Endothelial cell of umbilical vein (primary cell): ENCODE measurements at regions not wholly inside any gene's neighbourhood (a gene's known extent, or its start where the extent isn't known, plus 50 kb on each side); places are given as distances from the start of the nearest gene placed in this dataset.

ENCODE experiments used
- BruUV-seq: library from RNA; stranded (reverse); fragments of 400-500 nt; replicated peaks from 2 replicates; lab custom pipeline; 2021; lab: Mats Ljungman, UMichigan
- CTCF ChIA-PET: fragments of 300-600, 350-600 bp; sonication (Branson Sonifier 250); formaldehyde crosslinking; loops from one replicate; lab custom pipeline; 2021; ENCODE audit warnings: antibody characterized with exemption, inconsistent platforms; lab: Charles Lee
- POLR2A ChIA-PET: fragments of 300-600, 350-600 bp; sonication (Branson Sonifier 250); formaldehyde crosslinking; loops from one replicate; lab custom pipeline; 2021; ENCODE audit warnings: antibody characterized with exemption, inconsistent platforms; lab: Charles Lee
- DNase-seq: peaks from one replicate; pipeline ENCODE4 v3.0.0-alpha.2; 2011; ENCODE audit warnings: low read depth, low spot score
- FAIRE-seq: peaks from 2 replicates; lab custom pipeline; 2011; peaks lifted over from hg19 to GRCh38; lab: Jason Lieb, UNC
- H2AFZ ChIP-seq: 2 replicates; pipeline ENCODE4 v1.6.0; 2012; ENCODE audit warnings: low read depth, low read length, control low read depth, inconsistent platforms
- H3K27ac ChIP-seq: 2 replicates; pipeline ENCODE4 v1.5.1; 2011; ENCODE audit warnings: low read depth, mild to moderate bottlenecking, control low read depth, low read length, moderate library complexity; ENCODE audit not compliant: insufficient read depth
- H3K27me3 ChIP-seq, 2 experiments: 2 replicates each; pipeline versions ENCODE4 v1.6.0 to v1.6.1; 2011; ENCODE audit warnings: low read length in 2 of 2, mixed read lengths in 1 of 2; ENCODE audit not compliant: control insufficient read depth in 2 of 2, insufficient read depth in 2 of 2
- H3K36me3 ChIP-seq, 2 experiments: 2 replicates in 1 of 2; 3 replicates in 1 of 2; pipeline ENCODE4 v1.5.1; 2011; ENCODE audit warnings: low read length in 2 of 2, mild to moderate bottlenecking in 1 of 2, moderate library complexity in 1 of 2; ENCODE audit not compliant: control insufficient read depth in 2 of 2, insufficient read depth in 2 of 2; ENCODE audit errors: extremely low read depth in 1 of 2
- H3K4me1 ChIP-seq: 3 replicates; pipeline ENCODE4 v1.5.1; 2011; ENCODE audit warnings: mild to moderate bottlenecking, low read length; ENCODE audit not compliant: control insufficient read depth, insufficient read depth; ENCODE audit errors: extremely low read depth
- H3K4me2 ChIP-seq: 2 replicates; pipeline ENCODE4 v1.6.1; 2011; ENCODE audit warnings: low read length, control low read depth, mixed read lengths; ENCODE audit not compliant: insufficient read depth
- H3K4me3 ChIP-seq, 3 experiments: fragments of 200-600 bp in 1 of 3; sonication (generic), shearing (Covaris generic) in 1 of 3; replicated peaks in 1 of 3; 2 replicates each; pipeline ENCODE4 v1.5.1; 2011 to 2016; ENCODE audit warnings: control low read depth in 3 of 3, low read length in 3 of 3, mild to moderate bottlenecking in 2 of 3, inconsistent platforms in 1 of 3, low read depth in 1 of 3, moderate library complexity in 1 of 3; ENCODE audit not compliant: insufficient read depth in 1 of 3
- H3K79me2 ChIP-seq: 2 replicates; pipeline ENCODE4 v1.6.0; 2012; ENCODE audit warnings: low read length, inconsistent platforms; ENCODE audit not compliant: control insufficient read depth, insufficient read depth
- H3K9ac ChIP-seq: replicated peaks from 2 replicates; pipeline ENCODE3; 2011; ENCODE audit warnings: low read length, control low read depth; ENCODE audit not compliant: insufficient read depth; ENCODE audit errors: extremely low read depth
- H3K9me1 ChIP-seq: replicated peaks from 3 replicates; pipeline ENCODE4 v1.6.0; 2011; ENCODE audit warnings: mild to moderate bottlenecking, low read length; ENCODE audit not compliant: control insufficient read depth, insufficient read depth; ENCODE audit errors: extremely low read depth
- H3K9me3 ChIP-seq: replicated peaks from 2 replicates; pipeline ENCODE4 v1.5.1; 2012; ENCODE audit warnings: low read length, inconsistent platforms; ENCODE audit not compliant: control insufficient read depth, insufficient read depth
- H4K20me1 ChIP-seq: replicated peaks from 2 replicates; pipeline ENCODE3; 2011; ENCODE audit warnings: mild to moderate bottlenecking, low read length; ENCODE audit not compliant: control insufficient read depth, insufficient read depth; ENCODE audit errors: extremely low read depth
- EZH2 ChIP-seq: IDR thresholded peaks from 2 replicates; pipeline ENCODE4 v1.6.1; 2012; ENCODE audit warnings: borderline replicate concordance, low read depth, mild to moderate bottlenecking, moderate library complexity, low read length, inconsistent platforms; ENCODE audit not compliant: severe bottlenecking
- FOS ChIP-seq: IDR thresholded peaks from 2 replicates; pipeline ENCODE4 v1.6.1; 2011; ENCODE audit warnings: mild to moderate bottlenecking, low read length, moderate library complexity, borderline replicate concordance; ENCODE audit not compliant: insufficient read depth
- GATA2 ChIP-seq: IDR thresholded peaks from 2 replicates; pipeline ENCODE4 v1.7.0; 2011; ENCODE audit warnings: low read depth, mild to moderate bottlenecking, moderate library complexity, mixed read lengths, low read length; ENCODE audit not compliant: insufficient read length, insufficient read depth
- JUN ChIP-seq: IDR thresholded peaks from 2 replicates; pipeline ENCODE4 v1.6.1; 2011; ENCODE audit warnings: borderline replicate concordance, low read depth; ENCODE audit not compliant: insufficient read length, insufficient read depth
- MAX ChIP-seq: IDR thresholded peaks from 2 replicates; pipeline ENCODE4 v1.6.1; 2011; ENCODE audit not compliant: insufficient read depth, insufficient read length
- MYC ChIP-seq: IDR thresholded peaks from one replicate; pipeline ENCODE4 v1.6.1; 2011; ENCODE audit warnings: mild to moderate bottlenecking, low read depth, low read length
- POLR2A ChIP-seq: IDR thresholded peaks from 2 replicates; pipeline ENCODE4 v1.6.1; 2012; ENCODE audit warnings: low read depth, mild to moderate bottlenecking, control low read depth, low read length
- POLR2AphosphoS5 ChIP-seq: IDR thresholded peaks from 2 replicates; pipeline ENCODE4 v1.6.1; 2012; ENCODE audit warnings: low read depth, mild to moderate bottlenecking, control low read depth, low read length, moderate library complexity; ENCODE audit not compliant: insufficient read depth
- dilution Hi-C: fragments of 300-500 bp; cut with MboI; formaldehyde crosslinking; loops from one replicate; pipeline ENCODE4 v1.15.0; 2019; ENCODE audit warnings: low sequenced_read_pairs; ENCODE audit not compliant: extremely low pct_ligation_motif_present
- intact Hi-C: fragments of 100-400 bp; cut with micrococcal nuclease; formaldehyde crosslinking; loops from one replicate; pipeline ENCODE4 v1.10.0; 2022
- TF ChIP-seq, protein P1 (sequence below), 2 donors: IDR thresholded peaks; 1 replicate in 1 of 2; 2 replicates in 1 of 2; pipeline ENCODE4 v1.5.1; 2011; ENCODE audit warnings: low read length in 2 of 2, mild to moderate bottlenecking in 2 of 2, moderate library complexity in 2 of 2, control low read depth in 1 of 2, inconsistent platforms in 1 of 2, low read depth in 1 of 2; ENCODE audit not compliant: insufficient read depth in 1 of 2; ENCODE audit errors: extremely low read depth in 1 of 2

- no peak overlapping the region for H3K4me2 ChIP-seq
- H3K9ac ChIP-seq = no peak overlapping the region
- FAIRE-seq (no peak), DNase-seq (no peak)
- no peak overlapping the region for H2AFZ ChIP-seq
- no peaks in the 10 kb centered on the region for H3K4me1 ChIP-seq
- H3K79me2 ChIP-seq = no peaks in the 10 kb centered on the region
- TF ChIP-seq POLR2A (no peak), EZH2 (no peak), MYC (no peak), GATA2 (no peak), JUN (no peak), FOS (no peak), POLR2AphosphoS5 (no peak), MAX (no peak)
- TF ChIP-seq, protein P1, sequence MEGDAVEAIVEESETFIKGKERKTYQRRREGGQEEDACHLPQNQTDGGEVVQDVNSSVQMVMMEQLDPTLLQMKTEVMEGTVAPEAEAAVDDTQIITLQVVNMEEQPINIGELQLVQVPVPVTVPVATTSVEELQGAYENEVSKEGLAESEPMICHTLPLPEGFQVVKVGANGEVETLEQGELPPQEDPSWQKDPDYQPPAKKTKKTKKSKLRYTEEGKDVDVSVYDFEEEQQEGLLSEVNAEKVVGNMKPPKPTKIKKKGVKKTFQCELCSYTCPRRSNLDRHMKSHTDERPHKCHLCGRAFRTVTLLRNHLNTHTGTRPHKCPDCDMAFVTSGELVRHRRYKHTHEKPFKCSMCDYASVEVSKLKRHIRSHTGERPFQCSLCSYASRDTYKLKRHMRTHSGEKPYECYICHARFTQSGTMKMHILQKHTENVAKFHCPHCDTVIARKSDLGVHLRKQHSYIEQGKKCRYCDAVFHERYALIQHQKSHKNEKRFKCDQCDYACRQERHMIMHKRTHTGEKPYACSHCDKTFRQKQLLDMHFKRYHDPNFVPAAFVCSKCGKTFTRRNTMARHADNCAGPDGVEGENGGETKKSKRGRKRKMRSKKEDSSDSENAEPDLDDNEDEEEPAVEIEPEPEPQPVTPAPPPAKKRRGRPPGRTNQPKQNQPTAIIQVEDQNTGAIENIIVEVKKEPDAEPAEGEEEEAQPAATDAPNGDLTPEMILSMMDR (IDR thresholded peaks at IDR 0.05; ENCODE audit: extremely low read depth in 1 of 2, insufficient read depth in 1 of 2, low read depth in 1 of 2, low read length in 2 of 2) = no peak
- H3K27me3 ChIP-seq = no peaks in the 10 kb centered on the region
- no peaks in the 10 kb centered on the region for H4K20me1 ChIP-seq
- no peaks in the 10 kb centered on the region for H3K9me1 ChIP-seq
- H3K36me3 ChIP-seq = no peaks in the 10 kb centered on the region
- no peak overlapping the region for H3K4me3 ChIP-seq
- CTCF ChIA-PET = interaction anchor here (1.2 to 1.5 kb wide), 2 partner anchors 12 kb away, joined by 4 read pairs; no protein-coding TSS in a partner anchor
- intact Hi-C loops = no loop called here
- H3K9me3 ChIP-seq = no peaks in the 10 kb centered on the region
- POLR2A ChIA-PET = no interaction called here
- H3K27ac ChIP-seq = no peak overlapping the region
- BruUV-seq = no TSS peak
- dilution Hi-C loops = no loop called here
These were observed 454.5 kb downstream of the IRS2 start for GRCh38 chr13:109331898-109332297.
